Heart left ventricle (tissue), 13 donors: ENCODE measurements at regions not wholly inside any gene's neighbourhood (a gene's known extent, or its start where the extent isn't known, plus 50 kb on each side); places are given as distances from the start of the nearest gene placed in this dataset.

Source experiments
- CTCF ChIP-seq, 12 donors: fragments of 200-600 bp; sonication (generic) in 4 of 12; IDR thresholded peaks; one replicate each; pipeline versions ENCODE4 v1.5.0 to v1.8.0; 2018 to 2022; ENCODE audit warnings: antibody characterized with exemption in 12 of 12, mild to moderate bottlenecking in 5 of 12
- POLR2A ChIP-seq, 2 donors: fragments of 450-650 bp; IDR thresholded peaks; one replicate each; pipeline ENCODE4 v1.6.1; 2017; ENCODE audit warnings: antibody characterized with exemption in 2 of 2, mild to moderate bottlenecking in 2 of 2, moderate library complexity in 2 of 2
- donor health status: ischemic (EF 13 %, LVEDD 7.1; RV severe dilation, severe dysfunction).
- donor health status: DM: no; HTN: yes; CAD: no.
- donor health status: DM: no; HTN: no; CAD: no.
- donor health status: ischemic (EF 25% LVEDD 6.9; RV normal size, moderate dysfunction).
- donor health status: ischemic (EF 25% LVEDD 5.7; RV mildly dilated, moderate dysfunction).
- donor health status: ischemic (EF 35%, LVEDD 5.7; RV mildly dilated, moderate dysfunction).
- donor health status: nonischemic (EF 11% LVEDD 7.7; RV severe dilation, severe dysfunction).
- donor health status: DM: yes; HTN: yes; CAD: no.
- donor health status: PGD.
- donor health status: ischemic (EF 29% LVEDD 5.4; RV normal size, mild dysfunction).
- donor health status: nonischemic (EF 23%, LVEDD 6.1; RV moderate dilation, normal function).

GRCh38 chr10:47088656-47089354 is 177.6 kb downstream of the PTPN20 start:
- TF ChIP-seq CTCF (IDR thresholded peaks at IDR 0.05), result no peak
- no peak for TF ChIP-seq POLR2A (IDR thresholded peaks at IDR 0.05)
